K562 (cell line): ENCODE measurements at regions not wholly inside any gene's neighbourhood (a gene's known extent, or its start where the extent isn't known, plus 50 kb on each side); places are given as distances from the start of the nearest gene placed in this dataset.
"Not testable (repeated sequence)": the region's sequence is repeated elsewhere in the genome, so short reads cannot be mapped to it uniquely, and the experiment has no call there.

ENCODE experiments used
- ATAC-seq: fragments of 200-7000 bp; cut with Tn5 transposase; 3 replicates; pipeline ENCODE4 v1.9.1; 2020; ENCODE audit warnings: moderate library complexity
- BruUV-seq: library from RNA; stranded (reverse); fragments of 400-500 nt; replicated peaks from 2 replicates; lab custom pipeline; 2021; lab: Mats Ljungman, UMichigan
- CTCF ChIA-PET: fragments of 300-600 bp; formaldehyde crosslinking; extraction: SDS; loops from one replicate; lab custom pipeline; 2021; ENCODE audit warnings: low intra/inter-chr PET ratio; lab: Yijun Ruan, JAX
- POLR2A ChIA-PET: fragments of 300-600, 350-650 bp; sonication (Branson Sonifier 250); formaldehyde crosslinking; extraction: SDS; loops from one replicate; lab custom pipeline; 2021; ENCODE audit warnings: antibody characterized with exemption, inconsistent platforms; lab: Yijun Ruan, JAX
- DNase-seq, 4 experiments: peaks; one replicate each; pipeline versions ENCODE4 v3.0.0 to v3.0.0-alpha.2; 2011 to 2018; ENCODE audit warnings: low spot score in 3 of 4, mixed read lengths in 3 of 4; ENCODE audit errors: extremely low read depth in 1 of 4
- FAIRE-seq: peaks from 2 replicates; lab custom pipeline; 2011; peaks lifted over from hg19 to GRCh38; lab: Jason Lieb, UNC
- H2AFZ ChIP-seq: 2 replicates; pipeline ENCODE4 v1.6.0; 2011; ENCODE audit warnings: low read depth, low read length, control low read depth, inconsistent platforms
- H3K27ac ChIP-seq: fragments of 200-600 bp; 3 replicates; pipeline ENCODE4 v1.8.0; 2011; ENCODE audit warnings: low read depth, mild to moderate bottlenecking, control low read depth, inconsistent platforms, low read length, moderate library complexity, mixed read lengths; ENCODE audit errors: extremely low read depth
- H3K27me3 ChIP-seq, 2 experiments: fragments of 300-600 bp in 1 of 2; 2 replicates in 1 of 2; 3 replicates in 1 of 2; pipeline versions ENCODE4 v1.6.0 to v1.8.0; 2011; ENCODE audit warnings: inconsistent platforms in 2 of 2, low read length in 2 of 2, mild to moderate bottlenecking in 1 of 2, mixed read lengths in 1 of 2, moderate library complexity in 1 of 2; ENCODE audit not compliant: control insufficient read depth in 2 of 2, insufficient read depth in 2 of 2
- H3K36me3 ChIP-seq: fragments of 300-600 bp; 3 replicates; pipeline ENCODE4 v1.8.0; 2011; ENCODE audit warnings: mild to moderate bottlenecking, low read length, inconsistent platforms; ENCODE audit not compliant: control insufficient read depth, insufficient read depth
- H3K4me1 ChIP-seq, 2 experiments: fragments of 200-600 bp in 1 of 2; replicated peaks in 1 of 2; 2 replicates in 1 of 2; 3 replicates in 1 of 2; pipeline versions ENCODE4 v1.5.1 to v1.8.0; 2011; ENCODE audit warnings: inconsistent platforms in 2 of 2, low read length in 2 of 2, mild to moderate bottlenecking in 1 of 2, mixed read lengths in 1 of 2, moderate library complexity in 1 of 2; ENCODE audit not compliant: control insufficient read depth in 2 of 2, insufficient read depth in 2 of 2
- H3K4me2 ChIP-seq: 2 replicates; pipeline ENCODE4 v1.6.1; 2011; ENCODE audit warnings: low read length, control low read depth, inconsistent platforms, mixed read lengths; ENCODE audit not compliant: insufficient read depth
- H3K4me3 ChIP-seq: fragments of 200-600 bp; sonication (generic), shearing (Covaris generic); 2 replicates; pipeline ENCODE4 v1.5.1; 2016; ENCODE audit warnings: control low read depth, inconsistent platforms
- H3K79me2 ChIP-seq: fragments of 200-600 bp; 3 replicates; pipeline ENCODE4 v1.8.0; 2011; ENCODE audit warnings: low read length, inconsistent platforms; ENCODE audit not compliant: control insufficient read depth, insufficient read depth
- H3K9ac ChIP-seq, 2 experiments: 2 replicates each; pipeline versions ENCODE4 v1.6.0 to v1.6.1; 2011; ENCODE audit warnings: low read depth in 2 of 2, low read length in 2 of 2, control low read depth in 1 of 2, inconsistent platforms in 1 of 2, mild to moderate bottlenecking in 1 of 2, mixed read lengths in 1 of 2; ENCODE audit not compliant: insufficient read depth in 1 of 2
- H3K9me1 ChIP-seq: one replicate; pipeline ENCODE4 v1.6.0; 2011; ENCODE audit warnings: inconsistent platforms, mild to moderate bottlenecking, low read length, moderate library complexity; ENCODE audit not compliant: control insufficient read depth, insufficient read depth
- H3K9me3 ChIP-seq: replicated peaks from 2 replicates; pipeline ENCODE4 v1.5.1; 2011; ENCODE audit warnings: low read depth, low read length, inconsistent platforms; ENCODE audit not compliant: control insufficient read depth, insufficient read depth
- H4K20me1 ChIP-seq: replicated peaks from 2 replicates; pipeline ENCODE4 v1.6.1; 2011; ENCODE audit warnings: low read length, inconsistent platforms, mixed read lengths; ENCODE audit not compliant: control insufficient read depth, insufficient read depth
- BCL6 ChIP-seq: fragments of 250-450 bp; sonication (Bioruptor Pico); IDR thresholded peaks from 2 replicates; pipeline ENCODE4 v1.4.0; 2020
- CREB1 ChIP-seq, 2 experiments: sonication (generic) in 1 of 2; formaldehyde crosslinking in 1 of 2; IDR thresholded peaks; 2 replicates each; pipeline versions ENCODE4 v1.6.1 to v1.8.0; 2012 to 2022; ENCODE audit warnings: inconsistent platforms in 1 of 2, mild to moderate bottlenecking in 1 of 2, missing genetic modification reagents in 1 of 2, moderate library complexity in 1 of 2
- DIDO1 ChIP-seq: fragments of 450-650 bp; IDR thresholded peaks from 2 replicates; pipeline ENCODE4 v1.6.1; 2016; ENCODE audit warnings: low read depth, missing biosample characterization, missing genetic modification characterization
- DNMT1 ChIP-seq: fragments of 450-650 bp; IDR thresholded peaks from 2 replicates; pipeline ENCODE4 v1.6.1; 2016; ENCODE audit warnings: antibody characterized with exemption, mild to moderate bottlenecking
- FOXA1 ChIP-seq: fragments of 450-650 bp; IDR thresholded peaks from 2 replicates; pipeline ENCODE4 v1.6.1; 2016; ENCODE audit warnings: mild to moderate bottlenecking, borderline replicate concordance
- GATAD2A ChIP-seq: fragments of 450-650 bp; IDR thresholded peaks from 2 replicates; pipeline ENCODE4 v1.6.1; 2017
- HDAC8 ChIP-seq: fragments of 450-650 bp; IDR thresholded peaks from 2 replicates; pipeline ENCODE4 v1.6.1; 2016; ENCODE audit warnings: mild to moderate bottlenecking, missing genetic modification characterization, moderate library complexity, missing compliant biosample characterization
- KLF6 ChIP-seq: fragments of 250-450 bp; sonication (Bioruptor Pico); IDR thresholded peaks from 2 replicates; pipeline ENCODE4 v1.4.0; 2020; ENCODE audit warnings: mild to moderate bottlenecking, moderate library complexity, borderline replicate concordance
- MCM7 ChIP-seq, 2 experiments: fragments of 450-650 bp; IDR thresholded peaks; 2 replicates each; pipeline ENCODE4 v1.6.1; 2016 to 2018
- NR4A1 ChIP-seq, 2 experiments: fragments of 250-450 bp in 1 of 2; fragments of 450-650 bp in 1 of 2; sonication (Bioruptor Pico) in 1 of 2; IDR thresholded peaks; 2 replicates each; pipeline versions ENCODE4 v1.4.0 to v1.6.1; 2016 to 2020; ENCODE audit warnings: mild to moderate bottlenecking in 2 of 2, missing compliant biosample characterization in 1 of 2, missing genetic modification characterization in 1 of 2, moderate library complexity in 1 of 2
- PPARD ChIP-seq: fragments of 250-450 bp; sonication (Bioruptor Pico); IDR thresholded peaks from 2 replicates; pipeline ENCODE4 v1.8.0; 2022; ENCODE audit warnings: inconsistent platforms, mild to moderate bottlenecking, moderate library complexity
- STAT5A ChIP-seq: IDR thresholded peaks from 2 replicates; pipeline ENCODE4 v1.6.1; 2012; ENCODE audit warnings: low read length, inconsistent platforms, borderline replicate concordance
- ZFPM2 ChIP-seq: fragments of 250-450 bp; sonication (Bioruptor Pico); IDR thresholded peaks from 2 replicates; pipeline ENCODE4 v1.5.1; 2022; ENCODE audit warnings: mild to moderate bottlenecking
- ZNF197 ChIP-seq: fragments of 200-800 bp; sonication (Bioruptor generic); IDR thresholded peaks from 2 replicates; pipeline ENCODE4 v1.6.1; 2016; ENCODE audit warnings: low read depth, missing genetic modification characterization, missing compliant biosample characterization
- WGBS: fragments of 100-300 bp; shearing (Covaris generic); methylation state at CpG from one replicate; pipeline ENCODE4 v1.1.6; 2016; ENCODE audit warnings: low coverage, mixed read lengths; ENCODE audit not compliant: insufficient coverage; ENCODE audit errors: missing lambda C conversion rate; 5-methylcytosine and 5-hydroxymethylcytosine counted together
- in situ Hi-C: fragments of 300-500 bp; cut with MboI; formaldehyde crosslinking; loops from 4 replicates; pipeline ENCODE4 v1.15.0; 2018; ENCODE audit warnings: inconsistent platforms, mixed read lengths
- intact Hi-C: fragments of 100-400 bp; cut with micrococcal nuclease; formaldehyde crosslinking; loops from 2 replicates; pipeline ENCODE4 v1.14.2; 2022
- TF ChIP-seq, protein P1 (sequence below), 2 experiments: fragments of 450-650 bp in 1 of 2; sonication (generic) in 1 of 2; formaldehyde crosslinking in 1 of 2; IDR thresholded peaks in 1 of 2; conservative IDR thresholded peaks in 1 of 2; 2 replicates each; pipeline versions ENCODE4 v1.6.1 to v1.8.1; 2016 to 2023; ENCODE audit warnings: mild to moderate bottlenecking in 2 of 2, moderate library complexity in 2 of 2, inconsistent platforms in 1 of 2, missing genetic modification reagents in 1 of 2
- TF ChIP-seq, protein P2 (sequence below): fragments of 250-450 bp; sonication (Bioruptor Pico); IDR thresholded peaks from 2 replicates; pipeline ENCODE4 v1.4.0; 2020; ENCODE audit warnings: mild to moderate bottlenecking

DNA sequence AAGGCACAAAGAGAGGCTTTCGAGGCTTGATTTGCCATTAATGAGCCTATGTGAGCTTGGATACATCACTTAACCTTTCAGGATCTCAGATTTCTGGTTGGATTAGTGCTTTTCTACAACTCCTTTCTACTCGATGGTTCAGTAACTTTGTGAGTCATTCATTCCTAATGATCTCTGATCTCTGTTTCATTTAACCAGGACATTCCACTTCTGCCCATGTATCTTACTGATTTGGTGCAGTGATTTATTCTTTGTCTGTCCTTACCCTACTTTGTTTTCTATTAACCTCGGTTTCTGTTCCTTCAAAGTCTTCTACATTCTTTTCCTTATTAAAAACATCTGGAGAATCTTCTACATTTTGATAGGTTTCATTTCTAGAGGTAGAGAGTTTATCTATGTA is 94.6 kb upstream of the ZBTB18 start:
- no peaks in the 10 kb centered on the region for H3K4me1 ChIP-seq
- no peak overlapping the region for H3K9ac ChIP-seq
- ATAC-seq = no peak
- H3K9me1 ChIP-seq = no peaks in the 10 kb centered on the region
- no TSS peak for BruUV-seq
- ChIA-PET POLR2A (no interaction called here), CTCF (no interaction called here)
- H3K27me3 ChIP-seq = peaks cover 17 to 32% of the 10 kb centered on the region in 2 experiments
- in situ Hi-C loops (no loop called here), intact Hi-C loops (no loop called here)
- WGBS = 0% methylated on average over 3 of the region's 3 CpGs
- H3K79me2 ChIP-seq = no peaks in the 10 kb centered on the region
- no peak for FAIRE-seq
- no peaks in the 10 kb centered on the region for H3K36me3 ChIP-seq
- H3K4me2 ChIP-seq = no peak overlapping the region
- H2AFZ ChIP-seq = no peak overlapping the region
- no peak overlapping the region for H3K4me3 ChIP-seq
- no peak for DNase-seq
- H4K20me1 ChIP-seq = no peaks in the 10 kb centered on the region
- TF ChIP-seq, protein P1, sequence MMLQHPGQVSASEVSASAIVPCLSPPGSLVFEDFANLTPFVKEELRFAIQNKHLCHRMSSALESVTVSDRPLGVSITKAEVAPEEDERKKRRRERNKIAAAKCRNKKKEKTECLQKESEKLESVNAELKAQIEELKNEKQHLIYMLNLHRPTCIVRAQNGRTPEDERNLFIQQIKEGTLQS (IDR thresholded peaks at IDR 0.05) = no peak
- TF ChIP-seq, protein P1 (CRISPR knock-in tag; conservative IDR thresholded peaks at IDR 0.05) = no peak
- TF ChIP-seq FOXA1 (no peak), NR4A1 (CRISPR knock-in tag; IDR thresholded peaks at IDR 0.05) (no peak), NR4A1 (tag; IDR thresholded peaks at IDR 0.05) (no peak), GATAD2A (no peak), DNMT1 (no peak), HDAC8 (tag) (no peak), ZFPM2 (CRISPR knock-in tag) (no peak), BCL6 (CRISPR knock-in tag) (no peak), DIDO1 (tag) (no peak), ZNF197 (CRISPR knock-in tag) (no peak), MCM7 (IDR thresholded peaks at IDR 0.05) (no peak), STAT5A (no peak), CREB1 (IDR thresholded peaks at IDR 0.05) (no peak), CREB1 (CRISPR knock-in tag; IDR thresholded peaks at IDR 0.05) (no peak), KLF6 (no peak), PPARD (CRISPR knock-in tag) (no peak)
- TF ChIP-seq, protein P2, sequence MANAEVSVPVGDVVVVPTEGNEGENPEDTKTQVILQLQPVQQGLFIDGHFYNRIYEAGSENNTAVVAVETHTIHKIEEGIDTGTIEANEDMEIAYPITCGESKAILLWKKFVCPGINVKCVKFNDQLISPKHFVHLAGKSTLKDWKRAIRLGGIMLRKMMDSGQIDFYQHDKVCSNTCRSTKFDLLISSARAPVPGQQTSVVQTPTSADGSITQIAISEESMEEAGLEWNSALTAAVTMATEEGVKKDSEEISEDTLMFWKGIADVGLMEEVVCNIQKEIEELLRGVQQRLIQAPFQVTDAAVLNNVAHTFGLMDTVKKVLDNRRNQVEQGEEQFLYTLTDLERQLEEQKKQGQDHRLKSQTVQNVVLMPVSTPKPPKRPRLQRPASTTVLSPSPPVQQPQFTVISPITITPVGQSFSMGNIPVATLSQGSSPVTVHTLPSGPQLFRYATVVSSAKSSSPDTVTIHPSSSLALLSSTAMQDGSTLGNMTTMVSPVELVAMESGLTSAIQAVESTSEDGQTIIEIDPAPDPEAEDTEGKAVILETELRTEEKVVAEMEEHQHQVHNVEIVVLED = no peak
- no peaks in the 10 kb centered on the region for H3K9me3 ChIP-seq
- H3K27ac ChIP-seq = no peak overlapping the region

DNA sequence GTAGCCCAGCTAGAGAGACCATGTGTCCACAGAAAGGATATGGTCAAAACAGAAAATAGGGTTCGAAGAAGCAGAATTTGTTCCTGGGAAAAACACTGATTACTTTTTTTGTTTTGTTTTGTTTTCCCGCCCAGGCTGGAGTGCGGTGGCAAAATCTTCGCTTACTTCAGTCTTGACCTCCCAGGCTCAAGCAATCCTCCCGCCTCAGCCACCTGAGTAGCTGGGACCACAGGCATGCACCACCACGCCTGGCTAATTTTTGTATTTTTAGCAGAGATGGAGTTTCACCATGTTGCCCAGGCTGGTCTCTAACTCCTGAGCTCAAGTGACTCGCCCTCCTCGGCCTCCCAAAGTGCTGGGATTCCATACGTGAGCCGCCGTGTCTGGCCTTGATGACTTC is 99.9 kb upstream of the ZBTB18 start:
- FAIRE-seq = not testable (repeated sequence)
- WGBS = 0% methylated on average over 11 of the region's 11 CpGs

More for the DNA sequence above, 99.9 kb upstream of the ZBTB18 start:
- H3K4me3 ChIP-seq, H4K20me1 ChIP-seq, H3K4me1 ChIP-seq, H3K9ac ChIP-seq, H3K36me3 ChIP-seq, BruUV-seq, H3K4me2 ChIP-seq, intact Hi-C loops, H3K9me3 ChIP-seq, CTCF ChIA-PET, H3K27ac ChIP-seq, in situ Hi-C loops, DNase-seq, ATAC-seq, POLR2A ChIA-PET, H2AFZ ChIP-seq, H3K79me2 ChIP-seq, H3K9me1 ChIP-seq: not testable (repeated sequence)
- H3K27me3 ChIP-seq = peaks cover 15 to 30% of the 10 kb centered on the region in 2 experiments
